ENCODE measurements at regions not wholly inside any gene's neighbourhood (a gene's known extent, or its start where the extent isn't known, plus 50 kb on each side); places are given as distances from the start of the nearest gene placed in this dataset.

DNA sequence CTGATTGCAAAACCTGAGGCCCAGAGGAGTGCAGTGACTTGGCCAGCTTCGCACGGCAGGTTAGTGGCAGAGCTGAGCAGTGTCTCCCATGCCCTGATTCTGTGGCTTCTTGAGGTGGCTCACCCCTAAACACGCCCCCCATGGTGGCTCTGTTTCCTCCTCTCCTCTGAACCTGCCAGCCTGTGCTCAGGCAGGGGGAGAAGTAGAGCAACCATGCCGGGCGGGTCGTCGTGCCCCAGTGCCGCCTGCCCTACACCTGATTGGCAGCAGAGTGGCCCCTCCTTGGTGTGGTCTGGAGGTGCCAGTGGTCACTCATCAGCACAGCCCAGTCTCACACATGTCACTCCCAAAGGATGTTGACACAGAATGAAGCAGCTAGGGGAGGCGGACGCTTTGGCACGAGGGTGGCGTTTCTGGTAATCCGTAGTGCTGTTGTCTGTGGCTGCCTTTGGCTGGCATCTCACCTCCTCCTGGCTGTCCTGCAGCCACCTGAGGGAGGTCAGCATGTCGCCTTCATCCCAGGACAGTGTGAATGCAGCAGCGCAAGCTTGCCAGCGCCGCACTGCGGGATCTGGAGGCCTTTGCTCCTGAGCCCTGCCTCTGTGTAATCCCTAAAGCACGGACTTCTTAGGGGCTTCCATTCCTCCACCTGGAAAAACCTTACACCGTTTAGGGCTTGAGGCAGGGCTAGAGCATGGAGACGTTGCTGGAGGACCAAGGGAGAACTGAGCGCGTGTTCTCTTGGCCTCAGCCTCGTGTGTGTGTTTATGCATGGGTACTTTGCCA is 294.7 kb downstream of the SEC14L1 start:
- TF ChIP-seq, protein P1, sequence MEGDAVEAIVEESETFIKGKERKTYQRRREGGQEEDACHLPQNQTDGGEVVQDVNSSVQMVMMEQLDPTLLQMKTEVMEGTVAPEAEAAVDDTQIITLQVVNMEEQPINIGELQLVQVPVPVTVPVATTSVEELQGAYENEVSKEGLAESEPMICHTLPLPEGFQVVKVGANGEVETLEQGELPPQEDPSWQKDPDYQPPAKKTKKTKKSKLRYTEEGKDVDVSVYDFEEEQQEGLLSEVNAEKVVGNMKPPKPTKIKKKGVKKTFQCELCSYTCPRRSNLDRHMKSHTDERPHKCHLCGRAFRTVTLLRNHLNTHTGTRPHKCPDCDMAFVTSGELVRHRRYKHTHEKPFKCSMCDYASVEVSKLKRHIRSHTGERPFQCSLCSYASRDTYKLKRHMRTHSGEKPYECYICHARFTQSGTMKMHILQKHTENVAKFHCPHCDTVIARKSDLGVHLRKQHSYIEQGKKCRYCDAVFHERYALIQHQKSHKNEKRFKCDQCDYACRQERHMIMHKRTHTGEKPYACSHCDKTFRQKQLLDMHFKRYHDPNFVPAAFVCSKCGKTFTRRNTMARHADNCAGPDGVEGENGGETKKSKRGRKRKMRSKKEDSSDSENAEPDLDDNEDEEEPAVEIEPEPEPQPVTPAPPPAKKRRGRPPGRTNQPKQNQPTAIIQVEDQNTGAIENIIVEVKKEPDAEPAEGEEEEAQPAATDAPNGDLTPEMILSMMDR (IDR thresholded peaks at IDR 0.05): no peak
- TF ChIP-seq, protein P2, sequence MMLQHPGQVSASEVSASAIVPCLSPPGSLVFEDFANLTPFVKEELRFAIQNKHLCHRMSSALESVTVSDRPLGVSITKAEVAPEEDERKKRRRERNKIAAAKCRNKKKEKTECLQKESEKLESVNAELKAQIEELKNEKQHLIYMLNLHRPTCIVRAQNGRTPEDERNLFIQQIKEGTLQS (CRISPR knock-in tag; conservative IDR thresholded peaks at IDR 0.05): no peak
- no peak for TF ChIP-seq NR3C1 (CRISPR knock-in tag; conservative IDR thresholded peaks at IDR 0.05; ENCODE audit: low read depth)

All from WTC11 (cell line).